ENCODE measurements at regions not wholly inside any gene's neighbourhood (a gene's known extent, or its start where the extent isn't known, plus 50 kb on each side); places are given as distances from the start of the nearest gene placed in this dataset.

- Histone ChIP-seq H3K27ac (no peak overlapping the region), H3K4me1 (replicated peaks) (no peaks in the 10 kb centered on the region), H3K4me3 (no peak overlapping the region), H3K27me3 (replicated peaks; ENCODE audit: insufficient read depth) (no peaks in the 10 kb centered on the region), H3K36me3 (no peaks in the 10 kb centered on the region), H3K9me3 (no peaks in the 10 kb centered on the region)
- 90% methylated on average over 1 of the region's 1 CpG for WGBS
- TF ChIP-seq POLR2AphosphoS5 (IDR thresholded peaks at IDR 0.05) (no peak), CTCF (IDR thresholded peaks at IDR 0.05) (no peak), POLR2A (IDR thresholded peaks at IDR 0.05) (no peak)
- DNase-seq (ENCODE audit: low spot score): no peak
- intact Hi-C loops (cut with DNase I): no loop called here
Measured at GRCh38 chr10:83667594-83667993, 471.7 kb upstream of the GHITM start.

GRCh38 chr10:83673316-83673715, 466.0 kb upstream of the GHITM start:
- intact Hi-C loops (cut with DNase I): no loop called here
- WGBS: 73% methylated on average over 3 of the region's 3 CpGs
- Histone ChIP-seq H3K4me1 (replicated peaks) (no peaks in the 10 kb centered on the region), H3K4me3 (no peak overlapping the region), H3K27me3 (replicated peaks; ENCODE audit: insufficient read depth) (no peaks in the 10 kb centered on the region), H3K27ac (no peak overlapping the region), H3K36me3 (no peaks in the 10 kb centered on the region), H3K9me3 (no peaks in the 10 kb centered on the region)
- TF ChIP-seq POLR2AphosphoS5 (IDR thresholded peaks at IDR 0.05) (no peak), CTCF (IDR thresholded peaks at IDR 0.05) (no peak), POLR2A (IDR thresholded peaks at IDR 0.05) (no peak)
- DNase-seq (ENCODE audit: low spot score): no peak

GRCh38 chr10:83677795-83678194, 461.5 kb upstream of the GHITM start:
- intact Hi-C loops (cut with DNase I): no loop called here
- Histone ChIP-seq H3K9me3 (no peaks in the 10 kb centered on the region), H3K27ac (no peak overlapping the region), H3K4me1 (replicated peaks) (no peaks in the 10 kb centered on the region), H3K27me3 (replicated peaks; ENCODE audit: insufficient read depth) (no peaks in the 10 kb centered on the region), H3K4me3 (no peak overlapping the region), H3K36me3 (no peaks in the 10 kb centered on the region)
- WGBS: 45% methylated on average over 4 of the region's 4 CpGs
- TF ChIP-seq POLR2AphosphoS5 (IDR thresholded peaks at IDR 0.05) (no peak), CTCF (IDR thresholded peaks at IDR 0.05) (no peak), POLR2A (IDR thresholded peaks at IDR 0.05) (no peak)
- DNase-seq (ENCODE audit: low spot score): no peak

GRCh38 chr10:83678850-83679249, 460.5 kb upstream of the GHITM start:
- Histone ChIP-seq H3K4me1 (replicated peaks) (no peaks in the 10 kb centered on the region), H3K4me3 (no peak overlapping the region), H3K9me3 (no peaks in the 10 kb centered on the region), H3K36me3 (no peaks in the 10 kb centered on the region), H3K27ac (no peak overlapping the region), H3K27me3 (replicated peaks; ENCODE audit: insufficient read depth) (no peaks in the 10 kb centered on the region)
- intact Hi-C loops (cut with DNase I): no loop called here
- WGBS: 86% methylated on average over 3 of the region's 3 CpGs
- TF ChIP-seq POLR2AphosphoS5 (IDR thresholded peaks at IDR 0.05) (no peak), POLR2A (IDR thresholded peaks at IDR 0.05) (no peak), CTCF (IDR thresholded peaks at IDR 0.05) (no peak)
- DNase-seq (ENCODE audit: low spot score): no peak

- H3K27ac ChIP-seq: no peak overlapping the region
- H3K4me1 ChIP-seq (replicated peaks): no peaks in the 10 kb centered on the region
- no peak for TF ChIP-seq CTCF (IDR thresholded peaks at IDR 0.05)
- TF ChIP-seq POLR2A (IDR thresholded peaks at IDR 0.05): no peak
- TF ChIP-seq POLR2AphosphoS5 (IDR thresholded peaks at IDR 0.05): no peak
- intact Hi-C loops (cut with DNase I): no loop called here
- 53% methylated on average over 7 of the region's 7 CpGs for WGBS
- H3K9me3 ChIP-seq: no peaks in the 10 kb centered on the region
- no peak for DNase-seq (ENCODE audit: low spot score)
- no peak overlapping the region for H3K4me3 ChIP-seq
- H3K36me3 ChIP-seq: no peaks in the 10 kb centered on the region
- no peaks in the 10 kb centered on the region for H3K27me3 ChIP-seq (replicated peaks; ENCODE audit: insufficient read depth)
Measured at GRCh38 chr10:83680470-83680891, 458.8 kb upstream of the GHITM start.

Data from prostate gland (tissue), 2 donors.